ENCODE measurements at regions not wholly inside any gene's neighbourhood (a gene's known extent, or its start where the extent isn't known, plus 50 kb on each side); places are given as distances from the start of the nearest gene placed in this dataset.

GRCh38 chr19:28859811-28860210, 353.1 kb downstream of the UQCRFS1 start:
- Histone ChIP-seq H3K36me3 (ENCODE audit: control insufficient read depth in 2 of 2, insufficient read depth in 2 of 2, low read length in 1 of 2) (no peaks in the 10 kb centered on the region), H3K4me1 (ENCODE audit: control insufficient read depth, insufficient read depth, low read length) (no peaks in the 10 kb centered on the region), H3K79me2 (ENCODE audit: control insufficient read depth, insufficient read depth, low read length) (no peaks in the 10 kb centered on the region), H3K27ac (ENCODE audit: control insufficient read depth, insufficient read depth) (no peak overlapping the region), H2AFZ (ENCODE audit: control insufficient read depth, low read depth, low read length) (no peak overlapping the region), H3K9me3 (replicated peaks; ENCODE audit: control insufficient read depth, insufficient read depth, low read length) (no peaks in the 10 kb centered on the region; the same call in 2 of the 3 replicates), H3K9ac (ENCODE audit: control insufficient read depth, insufficient read depth, low read length) (no peak overlapping the region), H3K4me3 (no peak overlapping the region), H3K27me3 (replicated peaks in 1 of 2; ENCODE audit: control insufficient read depth in 2 of 2, insufficient read depth in 2 of 2, low read length in 1 of 2) (no peaks in the 10 kb centered on the region), H3K4me2 (ENCODE audit: control insufficient read depth, insufficient read depth) (no peak overlapping the region), H4K20me1 (ENCODE audit: control insufficient read depth, insufficient read depth) (no peaks in the 10 kb centered on the region)
- RAD21 ChIA-PET (ENCODE audit: unreplicated experiment), result no interaction called here
- POLR2A ChIA-PET, result no interaction called here
- in situ Hi-C loops (cut with MboI), result no loop called here
- 0% methylated on average over 6 of the region's 6 CpGs for WGBS (ENCODE audit: insufficient coverage, insufficient replicate concordance, low lambda C conversion rate, missing lambda C conversion rate)
- ATAC-seq (no peak), DNase-seq (ENCODE audit: low read depth, low spot score) (no peak), FAIRE-seq (no peak)
- no TSS peak for BruUV-seq (replicated peaks)
- CTCF ChIA-PET, result no interaction called here
- no peak for TF ChIP-seq STAT1 (conservative IDR thresholded peaks at IDR 0.05)
- no peak for TF ChIP-seq GABPA (IDR thresholded peaks at IDR 0.05; ENCODE audit: low read depth)
- intact Hi-C loops (cut with micrococcal nuclease; ENCODE audit: unreplicated experiment), result no loop called here
- SMC1A ChIA-PET (ENCODE audit: uncharacterized antibody, unreplicated experiment), result no interaction called here

DNA sequence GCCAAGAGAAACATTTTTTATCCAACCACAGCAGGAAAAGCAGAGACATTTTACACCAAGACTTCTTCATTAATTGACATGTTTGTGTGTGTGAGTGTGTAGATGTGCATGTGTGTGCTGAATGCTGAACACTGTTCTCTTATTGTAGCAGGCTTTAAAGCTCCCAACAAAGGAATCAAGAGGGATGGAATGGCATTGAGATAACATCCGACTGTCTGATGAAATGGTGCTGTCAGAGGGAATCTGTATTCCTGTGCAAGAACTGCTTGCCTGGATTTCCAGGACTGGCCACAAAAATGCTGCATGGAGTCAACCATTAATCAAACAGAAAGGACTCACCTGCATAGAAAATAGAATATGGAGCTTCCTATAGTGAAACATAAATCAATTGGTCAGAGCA, 354.0 kb downstream of the UQCRFS1 start:
- in situ Hi-C loops (cut with MboI) (no loop called here), intact Hi-C loops (cut with micrococcal nuclease; ENCODE audit: unreplicated experiment) (no loop called here)
- CTCF ChIA-PET, result no interaction called here
- Histone ChIP-seq H3K4me1 (ENCODE audit: control insufficient read depth, insufficient read depth, low read length) (no peaks in the 10 kb centered on the region), H3K4me3 (no peak overlapping the region), H2AFZ (ENCODE audit: control insufficient read depth, low read depth, low read length) (no peak overlapping the region), H3K79me2 (ENCODE audit: control insufficient read depth, insufficient read depth, low read length) (no peaks in the 10 kb centered on the region), H4K20me1 (ENCODE audit: control insufficient read depth, insufficient read depth) (no peaks in the 10 kb centered on the region), H3K36me3 (ENCODE audit: control insufficient read depth in 2 of 2, insufficient read depth in 2 of 2, low read length in 1 of 2) (no peaks in the 10 kb centered on the region), H3K9me3 (replicated peaks; ENCODE audit: control insufficient read depth, insufficient read depth, low read length) (no peaks in the 10 kb centered on the region; the same call in 2 of the 3 replicates), H3K27ac (ENCODE audit: control insufficient read depth, insufficient read depth) (no peak overlapping the region), H3K4me2 (ENCODE audit: control insufficient read depth, insufficient read depth) (no peak overlapping the region), H3K9ac (ENCODE audit: control insufficient read depth, insufficient read depth, low read length) (no peak overlapping the region), H3K27me3 (replicated peaks in 1 of 2; ENCODE audit: control insufficient read depth in 2 of 2, insufficient read depth in 2 of 2, low read length in 1 of 2) (no peaks in the 10 kb centered on the region)
- TF ChIP-seq CREB1 (IDR thresholded peaks at IDR 0.05; ENCODE audit: low read depth), result no peak
- TF ChIP-seq KLF5 (IDR thresholded peaks at IDR 0.05; ENCODE audit: partially characterized antibody), result no peak
- TF ChIP-seq BMI1 (IDR thresholded peaks at IDR 0.05; ENCODE audit: borderline replicate concordance), result no peak
- TF ChIP-seq NFYA (IDR thresholded peaks at IDR 0.05; ENCODE audit: borderline replicate concordance, low read depth, low read length), result no peak
- TF ChIP-seq SPI1 (IDR thresholded peaks at IDR 0.05; ENCODE audit: borderline replicate concordance, insufficient read depth, low read depth, low read length), result no peak
- RAD21 ChIA-PET (ENCODE audit: unreplicated experiment), result no interaction called here
- BruUV-seq (replicated peaks), result no TSS peak
- ATAC-seq, result no peak
- SMC1A ChIA-PET (ENCODE audit: uncharacterized antibody, unreplicated experiment), result no interaction called here
- FAIRE-seq, result no peak
- POLR2A ChIA-PET, result no interaction called here
- no peak for DNase-seq (ENCODE audit: low read depth, low spot score)
- 8% methylated on average over 1 of the region's 1 CpG for WGBS (ENCODE audit: insufficient coverage, insufficient replicate concordance, low lambda C conversion rate, missing lambda C conversion rate)
